Head of caudate nucleus (tissue), 42 donors: ENCODE measurements at regions not wholly inside any gene's neighbourhood (a gene's known extent, or its start where the extent isn't known, plus 50 kb on each side); places are given as distances from the start of the nearest gene placed in this dataset.

Experiments
- DNase-seq, 42 donors: peaks; one replicate each; pipeline versions ENCODE4 v3.0.0 to v3.0.0-alpha.2; 2020 to 2021; ENCODE audit warnings: mixed read lengths in 7 of 42
- intact Hi-C: fragments of 100-400 bp; cut with DNase I; formaldehyde crosslinking; loops from one replicate; pipeline ENCODE4 v1.15.0; 2022

DNA sequence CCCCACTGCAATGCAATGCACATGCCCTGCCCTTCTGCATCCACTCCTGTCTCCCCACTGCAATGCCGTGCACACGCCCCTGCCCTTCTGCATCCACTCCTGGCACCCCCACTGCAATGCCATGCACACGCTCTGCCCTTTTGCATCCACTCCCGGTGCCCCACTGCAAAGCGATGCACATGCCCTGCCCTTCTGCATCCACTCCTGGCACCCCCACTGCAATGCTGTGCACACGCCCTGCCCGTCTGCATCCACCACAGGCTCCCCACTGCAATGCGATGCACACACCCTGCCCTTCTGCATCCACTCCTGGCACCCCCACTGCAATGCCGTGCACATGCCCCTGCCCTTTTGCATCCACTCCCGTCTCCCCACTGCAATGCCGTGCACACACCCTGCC lies 98.1 kb downstream of the KCTD15 start:
- no peak for DNase-seq
- intact Hi-C loops = no loop called here

GRCh38 chr19:33895366-33895765 lies 98.7 kb downstream of the KCTD15 start:
- DNase-seq = no peak
- intact Hi-C loops = no loop called here

DNA sequence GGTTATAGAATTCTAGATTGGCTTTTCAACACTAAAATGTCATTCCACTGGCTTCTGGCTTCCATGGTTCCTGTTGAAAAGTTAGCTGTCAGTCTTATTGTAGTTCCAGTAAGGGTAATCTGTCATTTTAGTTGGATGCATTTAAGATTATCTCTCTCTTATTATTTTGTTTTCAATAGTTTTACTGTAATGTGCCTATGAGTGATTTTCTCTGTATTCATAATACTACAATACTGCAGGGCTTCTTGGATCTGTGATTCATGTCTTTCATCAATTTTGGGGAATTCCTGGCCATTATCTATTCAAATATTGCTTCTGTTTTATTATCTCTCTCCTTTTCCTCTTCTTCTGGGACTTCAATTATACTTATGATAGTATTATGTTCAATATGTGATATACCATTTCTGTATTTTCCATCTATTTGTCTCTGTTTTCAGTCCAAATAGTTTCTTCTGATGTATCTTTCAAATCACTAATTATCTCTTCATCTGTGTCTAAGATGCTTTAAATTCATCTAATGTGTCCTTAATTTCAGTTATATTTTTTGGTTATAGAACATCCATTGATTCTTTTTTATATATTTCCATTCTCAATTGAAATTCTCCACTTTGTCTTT lies 101.5 kb downstream of the KCTD15 start:
- no peak for DNase-seq
- intact Hi-C loops = no loop called here

DNA sequence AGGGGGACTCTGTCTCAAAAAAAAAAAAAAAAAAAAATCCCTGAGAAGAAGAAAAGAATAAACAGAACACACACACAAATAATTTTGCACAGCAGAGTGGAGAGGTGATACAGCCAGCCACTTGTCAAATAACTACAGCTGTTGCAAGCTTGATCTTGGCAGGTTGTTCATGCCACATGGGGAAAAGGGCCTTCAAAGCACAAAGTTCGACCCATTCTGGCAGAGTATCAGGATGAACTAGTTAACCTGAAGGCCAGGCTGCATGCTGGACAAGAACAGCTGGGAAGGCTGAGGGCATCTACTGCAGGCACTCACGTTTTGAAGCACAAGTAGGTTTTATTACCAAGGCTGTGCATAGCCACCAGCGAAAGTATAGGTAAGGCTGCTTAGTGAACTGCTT lies 104.1 kb downstream of the KCTD15 start:
- intact Hi-C loops = no loop called here

GRCh38 chr19:33902395-33902794 lies 105.7 kb downstream of the KCTD15 start:
- intact Hi-C loops = no loop called here

More for the DNA sequence above, 104.1 kb downstream of the KCTD15 start:
- DNase-seq = no peak

DNA sequence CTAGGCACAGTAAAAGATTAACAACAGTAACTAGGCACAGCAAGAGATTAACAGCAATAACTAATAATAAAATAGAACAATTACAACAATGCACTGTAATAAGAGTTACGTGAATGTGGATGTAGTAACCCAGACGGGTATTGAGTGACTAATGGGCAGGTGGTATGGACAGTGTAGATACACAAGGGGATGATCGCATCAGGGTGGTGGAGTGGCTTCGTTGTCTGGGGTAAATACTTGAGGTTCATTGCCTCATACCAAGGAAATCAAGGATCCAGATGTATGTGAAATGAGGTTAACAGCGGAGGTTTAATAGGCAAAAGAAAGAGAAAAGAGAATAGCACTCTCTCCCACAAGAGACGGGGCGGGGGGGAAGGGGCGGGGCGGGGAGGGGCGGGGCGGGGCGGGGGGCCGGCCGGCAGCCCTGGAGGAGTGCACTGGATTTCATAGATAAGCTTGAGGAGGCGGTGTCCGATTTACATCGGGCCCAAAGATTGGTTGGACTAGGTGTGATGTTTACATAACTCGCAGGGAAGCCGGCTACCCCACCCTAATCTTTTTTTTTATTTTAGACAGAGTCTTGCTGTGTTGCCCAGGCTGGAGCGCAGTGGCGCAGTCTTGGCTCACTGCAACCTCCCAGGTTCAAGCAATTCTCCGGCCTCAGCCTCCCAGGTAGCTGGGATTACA lies 106.3 kb downstream of the KCTD15 start:
- intact Hi-C loops = no loop called here
- DNase-seq = no peak

More at GRCh38 chr19:33902395-33902794, 105.7 kb downstream of the KCTD15 start:
- DNase-seq = no peak

DNA sequence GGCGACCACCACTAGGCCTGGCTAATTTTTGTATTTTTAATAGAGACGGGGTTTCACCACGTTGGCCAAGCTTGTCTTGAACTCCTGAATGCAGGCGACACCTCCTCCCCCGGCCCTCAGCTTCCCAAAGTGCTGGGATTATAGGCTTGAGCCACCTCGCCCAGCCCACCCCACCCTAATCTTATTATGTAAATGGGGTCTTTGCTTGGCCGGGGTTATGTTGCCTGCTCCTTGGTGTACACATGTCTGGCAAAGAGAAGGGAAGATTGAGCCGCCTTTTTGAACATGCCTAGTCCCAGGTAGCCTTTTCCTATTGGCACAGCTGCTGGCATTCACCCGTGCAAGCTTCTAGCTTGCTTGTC lies 106.8 kb downstream of the KCTD15 start:
- DNase-seq = no peak
- intact Hi-C loops = no loop called here

DNA sequence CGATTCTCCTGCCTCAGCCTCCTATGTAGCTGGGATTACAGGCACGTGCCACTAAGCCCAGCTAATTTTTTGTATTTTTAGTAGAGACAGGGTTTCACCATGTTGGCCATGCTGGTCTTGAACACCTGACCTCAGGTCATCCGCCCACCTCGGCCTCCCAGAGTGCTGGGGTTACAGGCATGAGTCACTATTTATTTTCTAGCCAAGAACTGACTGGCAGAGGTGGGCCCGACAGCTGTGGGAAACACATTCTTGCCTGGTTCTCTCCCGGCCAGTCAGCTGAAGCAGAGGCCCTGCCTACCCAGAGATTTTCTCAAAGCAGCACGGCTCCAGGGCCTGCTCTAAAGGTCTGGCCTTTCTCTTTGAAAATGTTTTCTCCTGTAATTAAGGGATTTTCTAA lies 108.0 kb downstream of the KCTD15 start:
- DNase-seq = peak in 2 of 42 donors; percentile 25 to 50
- intact Hi-C loops = no loop called here

GRCh38 chr19:33905473-33905936 lies 108.8 kb downstream of the KCTD15 start:
- intact Hi-C loops = no loop called here
- no peak for DNase-seq

DNA sequence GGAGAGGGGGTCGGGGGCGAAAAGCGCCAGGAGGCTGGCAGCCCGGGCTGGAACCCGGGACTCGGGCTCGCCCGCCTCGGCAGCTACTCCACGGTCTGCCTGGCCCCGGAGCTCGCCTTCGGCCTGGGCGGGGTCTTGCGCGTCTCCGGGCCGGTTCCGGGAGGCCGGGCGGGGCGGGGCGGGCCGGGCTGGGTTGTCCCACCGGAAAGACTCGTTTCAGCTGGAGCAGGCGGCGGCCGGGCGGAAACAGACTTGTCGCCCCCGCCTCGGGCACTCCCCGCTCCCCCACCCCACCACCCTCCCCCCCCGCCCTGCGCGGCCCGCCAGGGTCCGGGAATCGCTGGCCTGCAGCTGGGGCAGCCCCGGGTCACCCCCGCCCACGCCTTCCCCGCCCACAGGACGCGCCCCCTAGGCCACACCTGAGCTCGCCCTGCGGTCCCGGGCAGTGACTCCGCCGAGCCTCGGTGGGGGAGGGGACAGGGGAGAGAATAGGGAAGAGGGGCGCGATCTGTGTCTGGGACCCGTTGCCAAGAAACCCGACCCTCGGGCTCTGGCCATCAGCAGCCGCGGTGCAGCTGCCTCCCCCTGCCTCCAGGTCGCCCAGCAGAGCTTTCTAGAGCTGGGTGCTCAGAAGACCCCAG lies 109.4 kb downstream of the KCTD15 start:
- DNase-seq = peak in 4 of 42 donors; percentile 10 to 39 (median 36)
- intact Hi-C loops = no loop called here

DNA sequence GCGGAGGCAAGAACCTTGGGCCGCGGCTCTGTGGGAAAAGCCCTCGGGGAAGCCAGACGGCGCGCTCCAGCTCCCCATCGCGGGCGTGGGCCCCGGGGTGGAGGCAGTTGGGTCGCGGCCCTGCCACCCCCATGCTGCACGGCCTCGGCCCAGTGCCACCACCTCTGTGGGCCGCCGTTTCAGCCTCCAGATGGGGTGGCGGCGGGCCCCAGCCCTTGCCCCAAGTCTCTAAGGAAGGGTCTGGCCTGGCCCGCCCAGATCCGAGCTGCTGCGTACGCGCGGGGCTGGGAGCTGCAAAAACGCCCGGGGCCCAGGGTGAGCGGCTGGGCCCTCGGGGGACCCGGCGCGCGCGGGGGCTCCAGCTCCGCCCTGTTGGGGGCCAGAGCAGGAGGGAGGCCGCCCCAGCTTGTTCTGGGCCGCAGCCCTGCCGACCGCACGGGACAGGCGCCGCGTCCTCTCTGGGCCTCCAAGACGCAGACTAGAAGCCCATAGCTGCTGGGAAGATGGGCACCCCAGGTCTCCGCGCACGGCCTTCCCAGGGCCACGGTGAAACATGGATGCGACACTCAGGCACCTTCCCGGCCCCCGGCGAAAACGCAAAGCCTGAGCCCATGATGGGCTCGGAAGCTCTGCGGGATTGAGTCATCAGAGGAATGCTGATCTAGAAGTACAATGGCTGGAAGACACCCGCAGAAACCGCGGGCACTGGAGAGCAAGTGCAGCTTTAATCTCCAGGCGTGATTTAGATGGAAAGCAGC lies 110.1 kb downstream of the KCTD15 start:
- intact Hi-C loops = no loop called here
- DNase-seq = no peak

DNA sequence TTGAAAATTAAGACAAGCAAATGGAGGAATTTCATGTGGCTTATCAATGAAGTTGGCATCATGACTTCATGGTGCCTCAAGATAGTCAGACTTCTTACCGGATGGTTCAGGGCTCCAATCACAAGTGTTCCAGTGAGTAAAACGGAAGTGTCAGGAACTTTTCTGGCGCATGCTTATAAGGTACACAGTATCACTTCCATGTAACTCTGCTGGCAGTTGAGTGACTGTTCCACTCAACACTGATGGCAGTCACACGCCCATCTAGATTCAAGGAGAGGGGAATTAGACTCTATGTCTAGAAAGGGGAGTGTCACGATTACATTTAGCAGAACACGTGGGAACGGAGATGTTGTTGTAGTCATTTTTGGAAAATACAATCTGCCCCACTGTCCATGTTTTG lies 114.3 kb downstream of the KCTD15 start:
- intact Hi-C loops = no loop called here
- no peak for DNase-seq

DNA sequence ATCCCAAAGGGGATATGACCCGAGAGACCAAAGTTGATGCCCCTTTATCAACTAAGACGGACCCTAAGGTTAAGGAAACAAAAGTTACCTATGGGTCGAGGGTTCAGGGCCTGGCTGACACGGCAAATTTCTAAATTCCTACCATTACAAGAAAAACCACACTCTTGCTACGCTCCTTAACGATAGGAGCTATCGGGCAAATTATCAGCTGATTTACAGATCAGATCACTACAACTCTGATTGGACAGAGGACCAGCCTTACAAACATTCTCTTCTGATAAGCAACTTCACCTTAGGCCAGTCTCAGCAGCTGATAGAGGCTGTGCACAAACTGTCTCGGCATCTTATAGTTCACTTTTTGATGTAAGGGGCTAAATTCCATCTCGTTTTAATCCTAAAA lies 117.9 kb downstream of the KCTD15 start:
- intact Hi-C loops = no loop called here
- no peak for DNase-seq

DNA sequence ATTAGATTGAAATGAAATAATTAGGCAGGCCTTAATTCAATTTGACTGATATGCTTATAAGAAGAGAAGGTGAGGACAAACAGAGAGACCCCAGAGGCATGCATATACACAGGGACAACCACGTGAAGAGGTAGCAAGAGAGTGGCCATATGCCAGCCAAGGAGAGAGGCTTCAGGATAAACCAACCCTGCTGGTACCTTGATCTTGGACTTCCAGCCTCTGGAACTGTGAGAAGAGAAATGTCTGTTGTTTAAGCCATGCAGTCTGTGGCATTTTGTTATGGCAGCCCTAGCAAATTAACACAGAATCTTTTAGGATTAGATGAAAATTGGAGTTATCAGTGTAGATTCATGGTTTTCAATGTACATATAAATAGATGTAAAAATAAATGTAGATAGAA lies 120.1 kb downstream of the KCTD15 start:
- DNase-seq = no peak
- intact Hi-C loops = no loop called here

GRCh38 chr19:33919291-33919690 lies 122.6 kb downstream of the KCTD15 start:
- intact Hi-C loops = no loop called here
- DNase-seq = no peak

DNA sequence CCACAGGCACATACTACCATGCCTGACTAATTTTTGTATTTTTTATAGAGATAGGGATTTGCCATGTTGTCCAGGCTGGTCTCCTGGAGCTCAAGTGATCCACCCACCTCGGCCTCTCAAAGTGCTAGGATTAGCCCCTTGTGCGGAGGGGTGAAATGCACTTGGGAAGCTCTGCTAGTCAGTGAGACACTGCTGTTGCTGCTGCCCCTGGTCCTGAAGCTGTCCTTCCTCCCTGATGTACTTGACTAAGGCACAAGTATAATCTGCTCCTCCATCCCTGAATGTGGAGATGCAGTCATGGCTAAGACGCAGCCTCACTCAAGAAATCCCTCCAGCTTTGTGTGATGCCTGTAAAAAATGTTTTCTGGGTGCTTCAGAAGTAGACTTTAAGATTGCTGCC lies 124.5 kb downstream of the KCTD15 start:
- DNase-seq = no peak
- intact Hi-C loops = no loop called here

GRCh38 chr19:33926306-33926705 lies 129.6 kb downstream of the KCTD15 start:
- intact Hi-C loops = no loop called here
- no peak for DNase-seq

DNA sequence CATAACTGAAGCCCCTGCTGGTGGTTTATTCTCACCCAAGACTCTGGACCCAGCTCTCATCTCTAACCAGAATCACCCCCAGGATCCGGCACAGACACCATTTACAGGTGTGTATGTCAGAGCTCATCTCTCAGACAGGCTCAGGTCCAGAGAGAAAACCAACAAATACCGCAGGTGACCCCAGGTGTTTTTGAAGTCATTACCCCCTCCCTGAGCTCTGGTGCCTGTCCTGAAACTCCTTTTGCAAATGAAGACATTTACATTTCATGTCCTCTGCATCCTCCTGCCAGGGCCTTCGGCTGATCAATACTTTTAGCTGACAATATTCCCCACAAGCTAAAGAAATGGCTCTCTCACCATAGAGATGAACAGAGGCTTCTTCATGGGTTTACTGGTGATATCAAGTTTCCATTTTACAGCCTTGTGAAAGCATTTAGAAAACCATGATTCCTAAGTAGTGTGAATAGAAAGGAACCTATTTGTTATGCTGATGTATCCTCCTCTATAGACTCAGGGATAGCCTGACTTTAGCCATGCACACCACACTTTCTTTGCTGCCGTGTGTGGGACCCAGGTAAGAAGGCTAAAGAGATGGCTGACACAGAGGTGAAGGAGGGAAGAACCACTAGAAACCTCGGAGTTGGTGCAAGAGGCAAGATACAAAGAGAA lies 131.3 kb downstream of the KCTD15 start:
- no peak for DNase-seq
- intact Hi-C loops = no loop called here

DNA sequence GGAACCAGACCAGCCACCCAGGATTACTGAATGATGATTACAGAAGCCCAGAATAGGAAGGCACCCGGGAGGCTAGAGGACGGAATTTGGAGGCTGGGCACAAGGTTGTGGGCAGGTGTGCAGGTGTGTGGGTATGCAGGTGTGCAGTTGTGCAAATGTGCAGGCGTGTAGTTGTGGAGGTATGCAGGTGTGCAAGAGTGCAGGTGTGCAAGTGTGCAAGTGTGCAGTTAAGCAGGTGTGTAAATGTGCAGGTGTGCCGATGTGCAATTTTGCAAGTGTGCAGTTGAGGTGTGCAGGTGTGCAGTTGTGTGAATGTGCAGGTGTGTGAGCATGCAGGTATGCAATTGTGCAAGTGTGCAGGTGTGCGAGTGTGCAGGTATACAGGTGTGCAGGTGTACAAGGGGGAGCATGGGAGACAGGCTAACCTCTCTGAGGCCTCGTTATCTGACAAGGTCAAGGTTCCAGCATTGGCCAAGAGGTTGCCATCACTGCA lies 131.8 kb downstream of the KCTD15 start:
- intact Hi-C loops = no loop called here
- DNase-seq = no peak
